PC-9 (cell line): ENCODE measurements at regions not wholly inside any gene's neighbourhood (a gene's known extent, or its start where the extent isn't known, plus 50 kb on each side); places are given as distances from the start of the nearest gene placed in this dataset.

Experiments
- BruUV-seq: library from RNA; stranded (reverse); fragments of 400-500 nt; replicated peaks from 2 replicates; lab custom pipeline; 2021; lab: Mats Ljungman, UMichigan
- CTCF ChIA-PET: fragments of 300-600 bp; sonication (Branson Sonifier 250); formaldehyde crosslinking; loops from one replicate; lab custom pipeline; 2022; ENCODE audit warnings: antibody characterized with exemption; lab: Charles Lee
- POLR2A ChIA-PET: fragments of 300-600 bp; sonication (Branson Sonifier 250); formaldehyde crosslinking; loops from one replicate; lab custom pipeline; 2022; ENCODE audit warnings: antibody characterized with exemption; ENCODE audit not compliant: unreplicated experiment; lab: Charles Lee
- DNase-seq, 2 experiments: peaks; one replicate each; pipeline versions ENCODE4 v3.0.0 to v3.0.0-alpha.2; 2015 to 2022; ENCODE audit warnings: mixed read lengths in 1 of 2
- H2AFZ ChIP-seq: fragments of 200-600 bp; sonication (generic); 2 replicates; pipeline ENCODE4 v1.8.1; 2017; ENCODE audit warnings: antibody characterized with exemption
- H3F3A ChIP-seq: fragments of 200-600 bp; sonication (generic); 2 replicates; pipeline ENCODE4 v1.8.1; 2017; ENCODE audit warnings: antibody characterized with exemption, mild to moderate bottlenecking, low read depth; ENCODE audit not compliant: insufficient read depth
- H3K27ac ChIP-seq: fragments of 200-600 bp; sonication (generic); 2 replicates; pipeline ENCODE4 v1.6.1; 2016; ENCODE audit warnings: mixed run types
- H3K27me3 ChIP-seq: fragments of 200-600 bp; sonication (generic); 2 replicates; pipeline ENCODE4 v1.6.1; 2016; ENCODE audit warnings: low read depth, mixed run types; ENCODE audit not compliant: insufficient read depth
- H3K36me3 ChIP-seq: fragments of 200-600 bp; sonication (generic); 2 replicates; pipeline ENCODE4 v1.6.1; 2016; ENCODE audit warnings: low read depth, mixed run types
- H3K4me1 ChIP-seq: fragments of 200-600 bp; sonication (generic); replicated peaks from 2 replicates; pipeline ENCODE4 v1.6.1; 2016; ENCODE audit warnings: mixed run types; ENCODE audit not compliant: insufficient read depth
- H3K4me2 ChIP-seq: fragments of 200-600 bp; sonication (generic); 2 replicates; pipeline ENCODE4 v1.6.1; 2017; ENCODE audit warnings: mixed run types
- H3K4me3 ChIP-seq: fragments of 200-600 bp; sonication (generic); 2 replicates; pipeline ENCODE4 v1.6.1; 2016; ENCODE audit warnings: mixed run types
- H3K79me2 ChIP-seq: fragments of 200-600 bp; sonication (generic); 2 replicates; pipeline ENCODE4 v1.6.1; 2017; ENCODE audit warnings: low read depth, mixed run types
- H3K9me2 ChIP-seq: fragments of 200-600 bp; sonication (generic); 2 replicates; pipeline ENCODE4 v1.8.1; 2017; ENCODE audit warnings: mild to moderate bottlenecking; ENCODE audit not compliant: insufficient read depth
- H3K9me3 ChIP-seq: fragments of 200-600 bp; sonication (generic); 2 replicates; pipeline ENCODE4 v1.8.1; 2016; ENCODE audit warnings: low read depth; ENCODE audit not compliant: insufficient read depth
- H4K20me1 ChIP-seq: fragments of 200-600 bp; sonication (generic); 2 replicates; pipeline ENCODE4 v1.8.1; 2017; ENCODE audit not compliant: insufficient read depth
- EZH2 ChIP-seq: fragments of 200-600 bp; sonication (generic); IDR thresholded peaks from 2 replicates; pipeline ENCODE4 v1.8.0; 2017; ENCODE audit warnings: antibody characterized with exemption, low read depth
- intact Hi-C: fragments of 100-400 bp; cut with micrococcal nuclease; formaldehyde crosslinking; loops from one replicate; pipeline ENCODE4 v1.10.0; 2022; ENCODE audit not compliant: unreplicated experiment
- TF ChIP-seq, protein P1 (sequence below): fragments of 200-600 bp; sonication (generic); conservative IDR thresholded peaks from 2 replicates; pipeline ENCODE4 v1.6.1; 2017; ENCODE audit warnings: mixed run types, antibody characterized with exemption, mild to moderate bottlenecking, moderate library complexity

DNA sequence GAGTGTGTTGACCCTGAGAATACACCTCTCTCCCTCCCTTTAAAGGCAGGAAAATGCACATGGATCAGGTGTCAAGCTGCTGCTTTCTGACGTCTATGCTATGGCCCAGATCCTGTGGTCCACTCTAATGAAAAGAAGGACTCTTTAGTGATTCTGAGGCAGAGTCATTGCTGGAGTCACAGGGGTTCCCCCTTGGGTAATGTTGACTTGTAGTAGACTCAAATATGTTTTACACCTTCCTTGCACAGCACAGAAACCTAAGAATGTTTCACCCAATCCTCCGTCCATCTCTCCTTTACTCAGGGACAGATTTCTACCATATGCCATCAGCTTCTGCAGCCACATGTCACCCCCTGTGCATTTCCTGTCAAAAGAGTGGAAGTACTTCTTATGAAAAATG is 525.4 kb downstream of the TMEM121 start:
- intact Hi-C loops: no loop called here
- Histone ChIP-seq H4K20me1 (no peaks in the 10 kb centered on the region), H3K9me3 (no peaks in the 10 kb centered on the region), H3K9me2 (no peaks in the 10 kb centered on the region), H3K27ac (no peak overlapping the region), H3K36me3 (no peaks in the 10 kb centered on the region), H2AFZ (no peak overlapping the region), H3K27me3 (no peaks in the 10 kb centered on the region; the same call in 1 of the 2 replicates), H3F3A (no peaks in the 10 kb centered on the region), H3K4me2 (no peak overlapping the region), H3K4me1 (no peaks in the 10 kb centered on the region), H3K4me3 (no peak overlapping the region), H3K79me2 (no peaks in the 10 kb centered on the region)
- POLR2A ChIA-PET: no interaction called here
- BruUV-seq: no TSS peak
- TF ChIP-seq EZH2: no peak
- TF ChIP-seq, protein P1, sequence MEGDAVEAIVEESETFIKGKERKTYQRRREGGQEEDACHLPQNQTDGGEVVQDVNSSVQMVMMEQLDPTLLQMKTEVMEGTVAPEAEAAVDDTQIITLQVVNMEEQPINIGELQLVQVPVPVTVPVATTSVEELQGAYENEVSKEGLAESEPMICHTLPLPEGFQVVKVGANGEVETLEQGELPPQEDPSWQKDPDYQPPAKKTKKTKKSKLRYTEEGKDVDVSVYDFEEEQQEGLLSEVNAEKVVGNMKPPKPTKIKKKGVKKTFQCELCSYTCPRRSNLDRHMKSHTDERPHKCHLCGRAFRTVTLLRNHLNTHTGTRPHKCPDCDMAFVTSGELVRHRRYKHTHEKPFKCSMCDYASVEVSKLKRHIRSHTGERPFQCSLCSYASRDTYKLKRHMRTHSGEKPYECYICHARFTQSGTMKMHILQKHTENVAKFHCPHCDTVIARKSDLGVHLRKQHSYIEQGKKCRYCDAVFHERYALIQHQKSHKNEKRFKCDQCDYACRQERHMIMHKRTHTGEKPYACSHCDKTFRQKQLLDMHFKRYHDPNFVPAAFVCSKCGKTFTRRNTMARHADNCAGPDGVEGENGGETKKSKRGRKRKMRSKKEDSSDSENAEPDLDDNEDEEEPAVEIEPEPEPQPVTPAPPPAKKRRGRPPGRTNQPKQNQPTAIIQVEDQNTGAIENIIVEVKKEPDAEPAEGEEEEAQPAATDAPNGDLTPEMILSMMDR: no peak
- DNase-seq: no peak
- CTCF ChIA-PET: no interaction called here

DNA sequence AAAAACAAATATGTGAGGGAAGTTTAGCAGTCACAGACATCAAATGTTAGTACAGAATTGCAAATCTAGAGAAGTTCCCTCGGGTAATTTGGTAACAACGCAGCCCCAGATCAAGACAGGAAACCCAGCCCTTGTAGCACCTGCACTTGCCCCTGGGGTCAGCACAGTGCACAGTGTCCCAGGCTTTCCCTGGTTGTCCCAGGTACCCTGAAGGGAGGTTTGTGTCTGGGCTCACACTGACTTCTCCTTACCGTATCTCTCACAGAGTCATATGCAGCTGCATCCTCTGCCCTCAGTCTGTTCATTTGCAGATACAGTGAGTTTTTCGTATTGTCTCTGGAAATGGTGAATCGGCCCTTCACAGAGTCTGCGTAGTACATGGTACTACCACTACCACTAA is 528.9 kb downstream of the TMEM121 start:
- H2AFZ ChIP-seq: no peak overlapping the region
- H3K4me3 ChIP-seq: no peak overlapping the region
- no peaks in the 10 kb centered on the region for H3K9me3 ChIP-seq
- H3F3A ChIP-seq: no peaks in the 10 kb centered on the region
- intact Hi-C loops: no loop called here
- H3K9me2 ChIP-seq: no peaks in the 10 kb centered on the region
- DNase-seq: no peak
- H3K4me2 ChIP-seq: no peak overlapping the region
- peaks cover 15% of the 10 kb centered on the region for H3K27me3 ChIP-seq
- H3K27ac ChIP-seq: no peak overlapping the region
- CTCF ChIA-PET: no interaction called here
- no peaks in the 10 kb centered on the region for H3K36me3 ChIP-seq
- no peaks in the 10 kb centered on the region for H3K4me1 ChIP-seq
- H3K79me2 ChIP-seq: no peaks in the 10 kb centered on the region
- no peak for TF ChIP-seq EZH2
- TF ChIP-seq, protein P1: no peak
- POLR2A ChIA-PET: no interaction called here
- no peaks in the 10 kb centered on the region for H4K20me1 ChIP-seq
- no TSS peak for BruUV-seq

DNA sequence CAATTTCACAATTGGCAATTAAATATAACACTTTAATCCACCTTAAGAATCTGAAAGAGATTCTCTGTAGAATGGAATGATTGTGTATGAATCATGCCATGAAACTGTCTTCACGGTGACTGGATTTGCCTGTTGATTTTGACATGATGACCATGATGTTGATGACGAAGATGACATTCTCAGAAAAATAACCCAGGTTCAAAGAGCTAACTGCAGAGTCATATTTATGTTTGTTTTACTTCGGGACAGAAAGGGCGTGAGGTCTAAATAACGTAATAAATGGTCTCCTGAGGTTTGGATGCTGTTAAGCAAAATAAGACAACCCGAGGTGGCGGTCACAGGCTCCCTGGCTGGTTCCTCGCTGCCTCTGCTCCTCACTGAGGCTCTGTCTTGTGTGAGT is 532.0 kb downstream of the TMEM121 start:
- H3K36me3 ChIP-seq: no peaks in the 10 kb centered on the region
- no peak for DNase-seq
- no peak overlapping the region for H2AFZ ChIP-seq
- no peak overlapping the region for H3K4me3 ChIP-seq
- H3K79me2 ChIP-seq: no peaks in the 10 kb centered on the region
- CTCF ChIA-PET: no interaction called here
- peaks cover 15% of the 10 kb centered on the region for H3K27me3 ChIP-seq
- H3K4me1 ChIP-seq: no peaks in the 10 kb centered on the region
- H3K4me2 ChIP-seq: no peak overlapping the region
- H3F3A ChIP-seq: no peaks in the 10 kb centered on the region
- POLR2A ChIA-PET: no interaction called here
- H3K9me2 ChIP-seq: no peaks in the 10 kb centered on the region
- H4K20me1 ChIP-seq: no peaks in the 10 kb centered on the region
- no peaks in the 10 kb centered on the region for H3K9me3 ChIP-seq
- intact Hi-C loops: no loop called here
- TF ChIP-seq, protein P1: no peak
- TF ChIP-seq EZH2: no peak
- BruUV-seq: no TSS peak
- H3K27ac ChIP-seq: no peak overlapping the region
